ENCODE measurements at regions not wholly inside any gene's neighbourhood (a gene's known extent, or its start where the extent isn't known, plus 50 kb on each side); places are given as distances from the start of the nearest gene placed in this dataset.

DNA sequence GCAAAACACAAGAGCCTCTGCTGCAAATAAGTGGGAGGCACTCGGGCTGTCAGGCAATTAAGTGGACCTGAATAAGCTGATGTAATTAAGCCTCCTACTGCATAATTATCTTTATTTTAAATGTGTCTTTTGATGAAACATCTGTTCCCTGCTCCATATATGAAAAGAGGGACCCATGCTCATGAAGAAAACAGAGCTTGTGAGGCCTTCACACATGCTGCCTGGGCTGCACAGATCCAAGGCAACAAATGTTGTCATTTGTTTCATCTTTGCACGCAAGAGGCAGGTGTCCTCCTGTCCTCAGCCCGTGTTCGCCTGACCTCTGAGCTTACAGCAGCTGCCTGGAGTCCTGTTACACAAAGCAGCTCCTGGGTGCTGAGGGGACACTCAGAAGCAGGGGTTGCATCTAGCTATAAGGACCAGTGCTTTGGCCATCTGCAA is 381.1 kb downstream of the ZNF608 start (continued):
- TF ChIP-seq, protein P1, sequence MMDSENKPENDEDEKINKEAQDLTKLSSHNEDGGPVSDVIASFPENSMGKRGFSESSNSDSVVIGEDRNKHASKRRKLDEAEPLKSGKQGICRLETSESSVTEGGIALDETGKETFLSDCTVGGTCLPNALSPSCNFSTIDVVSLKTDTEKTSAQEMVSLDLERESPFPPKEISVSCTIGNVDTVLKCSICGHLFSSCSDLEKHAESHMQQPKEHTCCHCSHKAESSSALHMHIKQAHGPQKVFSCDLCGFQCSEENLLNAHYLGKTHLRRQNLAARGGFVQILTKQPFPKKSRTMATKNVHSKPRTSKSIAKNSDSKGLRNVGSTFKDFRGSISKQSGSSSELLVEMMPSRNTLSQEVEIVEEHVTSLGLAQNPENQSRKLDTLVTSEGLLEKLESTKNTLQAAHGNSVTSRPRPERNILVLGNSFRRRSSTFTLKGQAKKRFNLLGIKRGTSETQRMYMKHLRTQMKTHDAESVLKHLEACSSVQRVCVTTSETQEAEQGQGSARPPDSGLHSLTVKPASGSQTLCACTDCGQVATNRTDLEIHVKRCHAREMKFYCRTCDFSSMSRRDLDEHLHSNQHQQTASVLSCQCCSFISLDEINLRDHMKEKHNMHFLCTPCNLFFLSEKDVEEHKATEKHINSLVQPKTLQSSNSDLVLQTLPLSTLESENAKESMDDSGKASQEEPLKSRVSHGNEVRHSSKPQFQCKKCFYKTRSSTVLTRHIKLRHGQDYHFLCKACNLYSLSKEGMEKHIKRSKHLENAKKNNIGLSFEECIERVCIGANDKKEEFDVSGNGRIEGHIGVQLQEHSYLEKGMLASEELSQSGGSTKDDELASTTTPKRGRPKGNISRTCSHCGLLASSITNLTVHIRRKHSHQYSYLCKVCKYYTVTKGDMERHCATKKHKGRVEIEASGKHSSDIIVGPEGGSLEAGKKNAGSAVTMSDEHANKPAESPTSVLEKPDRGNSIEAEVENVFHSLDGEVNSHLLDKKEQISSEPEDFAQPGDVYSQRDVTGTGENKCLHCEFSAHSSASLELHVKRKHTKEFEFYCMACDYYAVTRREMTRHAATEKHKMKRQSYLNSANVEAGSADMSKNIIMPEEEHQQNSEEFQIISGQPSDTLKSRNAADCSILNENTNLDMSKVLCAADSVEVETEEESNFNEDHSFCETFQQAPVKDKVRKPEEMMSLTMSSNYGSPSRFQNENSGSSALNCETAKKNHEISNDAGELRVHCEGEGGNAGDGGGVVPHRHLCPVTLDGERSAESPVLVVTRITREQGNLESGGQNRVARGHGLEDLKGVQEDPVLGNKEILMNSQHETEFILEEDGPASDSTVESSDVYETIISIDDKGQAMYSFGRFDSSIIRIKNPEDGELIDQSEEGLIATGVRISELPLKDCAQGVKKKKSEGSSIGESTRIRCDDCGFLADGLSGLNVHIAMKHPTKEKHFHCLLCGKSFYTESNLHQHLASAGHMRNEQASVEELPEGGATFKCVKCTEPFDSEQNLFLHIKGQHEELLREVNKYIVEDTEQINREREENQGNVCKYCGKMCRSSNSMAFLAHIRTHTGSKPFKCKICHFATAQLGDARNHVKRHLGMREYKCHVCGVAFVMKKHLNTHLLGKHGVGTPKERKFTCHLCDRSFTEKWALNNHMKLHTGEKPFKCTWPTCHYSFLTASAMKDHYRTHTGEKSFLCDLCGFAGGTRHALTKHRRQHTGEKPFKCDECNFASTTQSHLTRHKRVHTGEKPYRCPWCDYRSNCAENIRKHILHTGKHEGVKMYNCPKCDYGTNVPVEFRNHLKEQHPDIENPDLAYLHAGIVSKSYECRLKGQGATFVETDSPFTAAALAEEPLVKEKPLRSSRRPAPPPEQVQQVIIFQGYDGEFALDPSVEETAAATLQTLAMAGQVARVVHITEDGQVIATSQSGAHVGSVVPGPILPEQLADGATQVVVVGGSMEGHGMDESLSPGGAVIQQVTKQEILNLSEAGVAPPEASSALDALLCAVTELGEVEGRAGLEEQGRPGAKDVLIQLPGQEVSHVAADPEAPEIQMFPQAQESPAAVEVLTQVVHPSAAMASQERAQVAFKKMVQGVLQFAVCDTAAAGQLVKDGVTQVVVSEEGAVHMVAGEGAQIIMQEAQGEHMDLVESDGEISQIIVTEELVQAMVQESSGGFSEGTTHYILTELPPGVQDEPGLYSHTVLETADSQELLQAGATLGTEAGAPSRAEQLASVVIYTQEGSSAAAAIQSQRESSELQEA (CRISPR knock-in tag; IDR thresholded peaks at IDR 0.05; ENCODE audit: not compliant biosample characterization), result no peak
- TF ChIP-seq, protein P2, sequence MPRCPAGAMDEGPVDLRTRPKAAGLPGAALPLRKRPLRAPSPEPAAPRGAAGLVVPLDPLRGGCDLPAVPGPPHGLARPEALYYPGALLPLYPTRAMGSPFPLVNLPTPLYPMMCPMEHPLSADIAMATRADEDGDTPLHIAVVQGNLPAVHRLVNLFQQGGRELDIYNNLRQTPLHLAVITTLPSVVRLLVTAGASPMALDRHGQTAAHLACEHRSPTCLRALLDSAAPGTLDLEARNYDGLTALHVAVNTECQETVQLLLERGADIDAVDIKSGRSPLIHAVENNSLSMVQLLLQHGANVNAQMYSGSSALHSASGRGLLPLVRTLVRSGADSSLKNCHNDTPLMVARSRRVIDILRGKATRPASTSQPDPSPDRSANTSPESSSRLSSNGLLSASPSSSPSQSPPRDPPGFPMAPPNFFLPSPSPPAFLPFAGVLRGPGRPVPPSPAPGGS (CRISPR knock-in tag; IDR thresholded peaks at IDR 0.05), result no peak
- no peak for TF ChIP-seq PHF5A (CRISPR knock-in tag; IDR thresholded peaks at IDR 0.05; ENCODE audit: low read depth, unreplicated experiment)
- no peak for TF ChIP-seq PHB2 (IDR thresholded peaks at IDR 0.05; ENCODE audit: partially characterized antibody)
- TF ChIP-seq SKIL (CRISPR knock-in tag; IDR thresholded peaks at IDR 0.05; ENCODE audit: borderline replicate concordance), result no peak
- TF ChIP-seq HNRNPK (IDR thresholded peaks at IDR 0.05; ENCODE audit: low read depth, low read length, poor library complexity, severe bottlenecking), result no peak
- TF ChIP-seq TCF7 (IDR thresholded peaks at IDR 0.05; ENCODE audit: low read depth), result no peak
- TF ChIP-seq, protein P3, sequence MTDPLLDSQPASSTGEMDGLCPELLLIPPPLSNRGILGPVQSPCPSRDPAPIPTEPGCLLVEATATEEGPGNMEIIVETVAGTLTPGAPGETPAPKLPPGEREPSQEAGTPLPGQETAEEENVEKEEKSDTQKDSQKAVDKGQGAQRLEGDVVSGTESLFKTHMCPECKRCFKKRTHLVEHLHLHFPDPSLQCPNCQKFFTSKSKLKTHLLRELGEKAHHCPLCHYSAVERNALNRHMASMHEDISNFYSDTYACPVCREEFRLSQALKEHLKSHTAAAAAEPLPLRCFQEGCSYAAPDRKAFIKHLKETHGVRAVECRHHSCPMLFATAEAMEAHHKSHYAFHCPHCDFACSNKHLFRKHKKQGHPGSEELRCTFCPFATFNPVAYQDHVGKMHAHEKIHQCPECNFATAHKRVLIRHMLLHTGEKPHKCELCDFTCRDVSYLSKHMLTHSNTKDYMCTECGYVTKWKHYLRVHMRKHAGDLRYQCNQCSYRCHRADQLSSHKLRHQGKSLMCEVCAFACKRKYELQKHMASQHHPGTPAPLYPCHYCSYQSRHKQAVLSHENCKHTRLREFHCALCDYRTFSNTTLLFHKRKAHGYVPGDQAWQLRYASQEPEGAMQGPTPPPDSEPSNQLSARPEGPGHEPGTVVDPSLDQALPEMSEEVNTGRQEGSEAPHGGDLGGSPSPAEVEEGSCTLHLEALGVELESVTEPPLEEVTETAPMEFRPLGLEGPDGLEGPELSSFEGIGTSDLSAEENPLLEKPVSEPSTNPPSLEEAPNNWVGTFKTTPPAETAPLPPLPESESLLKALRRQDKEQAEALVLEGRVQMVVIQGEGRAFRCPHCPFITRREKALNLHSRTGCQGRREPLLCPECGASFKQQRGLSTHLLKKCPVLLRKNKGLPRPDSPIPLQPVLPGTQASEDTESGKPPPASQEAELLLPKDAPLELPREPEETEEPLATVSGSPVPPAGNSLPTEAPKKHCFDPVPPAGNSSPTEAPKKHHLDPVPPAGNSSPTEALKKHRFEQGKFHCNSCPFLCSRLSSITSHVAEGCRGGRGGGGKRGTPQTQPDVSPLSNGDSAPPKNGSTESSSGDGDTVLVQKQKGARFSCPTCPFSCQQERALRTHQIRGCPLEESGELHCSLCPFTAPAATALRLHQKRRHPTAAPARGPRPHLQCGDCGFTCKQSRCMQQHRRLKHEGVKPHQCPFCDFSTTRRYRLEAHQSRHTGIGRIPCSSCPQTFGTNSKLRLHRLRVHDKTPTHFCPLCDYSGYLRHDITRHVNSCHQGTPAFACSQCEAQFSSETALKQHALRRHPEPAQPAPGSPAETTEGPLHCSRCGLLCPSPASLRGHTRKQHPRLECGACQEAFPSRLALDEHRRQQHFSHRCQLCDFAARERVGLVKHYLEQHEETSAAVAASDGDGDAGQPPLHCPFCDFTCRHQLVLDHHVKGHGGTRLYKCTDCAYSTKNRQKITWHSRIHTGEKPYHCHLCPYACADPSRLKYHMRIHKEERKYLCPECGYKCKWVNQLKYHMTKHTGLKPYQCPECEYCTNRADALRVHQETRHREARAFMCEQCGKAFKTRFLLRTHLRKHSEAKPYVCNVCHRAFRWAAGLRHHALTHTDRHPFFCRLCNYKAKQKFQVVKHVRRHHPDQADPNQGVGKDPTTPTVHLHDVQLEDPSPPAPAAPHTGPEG (CRISPR knock-in tag; IDR thresholded peaks at IDR 0.05), result no peak
- no peak for TF ChIP-seq FOXC1 (CRISPR knock-in tag; IDR thresholded peaks at IDR 0.05; ENCODE audit: borderline replicate concordance)
- TF ChIP-seq TCF7L2 (IDR thresholded peaks at IDR 0.05; ENCODE audit: low read depth, low read length), result no peak
- no peak for TF ChIP-seq JARID2 (CRISPR knock-in tag; IDR thresholded peaks at IDR 0.05; ENCODE audit: insufficient replicate concordance)
